IPS-NIHi11 (cell line): ENCODE measurements at regions not wholly inside any gene's neighbourhood (a gene's known extent, or its start where the extent isn't known, plus 50 kb on each side); places are given as distances from the start of the nearest gene placed in this dataset.
"Not testable (repeated sequence)": the region's sequence is repeated elsewhere in the genome, so short reads cannot be mapped to it uniquely, and the experiment has no call there.

Experiments used
- DNase-seq: peaks from one replicate; pipeline ENCODE4 v3.0.0; 2012; ENCODE audit warnings: mixed read lengths, low spot score

- not testable (repeated sequence) for DNase-seq
These were observed 66.2 kb upstream of the PAPPA2 start for GRCh38 chr1:176396604-176397395.

GRCh38 chr1:176391621-176392020, 71.4 kb upstream of the PAPPA2 start:
- DNase-seq: no peak

DNA sequence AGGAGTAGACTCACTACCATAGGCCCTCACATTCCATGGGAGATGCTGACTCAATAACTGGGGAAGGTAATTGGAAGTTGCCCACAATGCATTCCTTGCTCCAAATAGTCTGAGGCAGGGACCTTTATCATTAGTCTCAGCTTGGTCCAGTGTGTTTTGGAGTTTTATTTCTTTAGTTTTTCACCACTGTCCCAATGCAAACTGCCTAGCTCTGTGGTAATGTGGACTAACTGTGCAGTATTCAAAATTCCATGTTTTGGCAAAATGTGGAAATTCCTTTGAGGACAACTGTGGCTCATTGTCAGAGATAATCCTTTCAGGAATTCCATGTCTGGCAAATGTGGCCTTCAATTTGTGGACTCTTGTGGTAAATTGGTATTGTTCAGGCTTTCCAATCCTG, 78.1 kb upstream of the PAPPA2 start:
- DNase-seq: no peak

- DNase-seq: no peak
These were observed 80.8 kb upstream of the PAPPA2 start for GRCh38 chr1:176382163-176382562.

DNA sequence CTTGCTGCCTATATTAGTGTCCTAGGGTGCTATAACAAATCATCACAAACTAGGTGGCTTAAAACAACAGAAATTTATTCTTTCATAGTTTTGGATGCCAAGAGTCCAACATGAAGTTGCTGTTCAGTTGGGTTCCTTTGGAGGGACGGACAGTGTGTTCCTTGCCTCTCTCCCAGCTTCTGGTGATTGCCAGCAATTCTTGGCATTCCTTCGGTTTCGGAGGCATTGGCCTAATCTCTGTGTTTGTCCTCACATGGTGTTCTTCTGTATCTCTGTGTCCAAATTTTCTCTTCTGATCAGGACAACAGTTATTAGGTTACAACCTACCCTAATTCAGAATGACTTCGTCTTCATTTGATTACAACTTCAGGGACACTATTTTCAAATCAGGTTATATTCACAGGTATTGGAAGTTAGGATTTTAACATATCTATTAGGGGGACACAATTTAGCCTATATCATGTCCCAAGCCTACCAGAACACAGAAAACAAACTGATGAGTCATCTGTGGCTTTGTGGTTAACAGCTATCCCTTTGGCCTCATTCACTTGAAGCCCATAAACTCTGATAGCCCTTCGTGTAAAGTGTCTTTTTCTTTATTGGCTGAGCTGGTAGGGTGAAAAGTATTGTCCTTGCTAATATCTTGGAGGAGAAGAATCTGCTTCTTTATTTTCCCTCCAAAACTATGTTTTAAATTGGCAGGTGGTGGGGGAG, 83.2 kb upstream of the PAPPA2 start:
- no peak for DNase-seq

GRCh38 chr1:176374967-176375569, 87.9 kb upstream of the PAPPA2 start:
- peak; percentile 71 for DNase-seq

DNA sequence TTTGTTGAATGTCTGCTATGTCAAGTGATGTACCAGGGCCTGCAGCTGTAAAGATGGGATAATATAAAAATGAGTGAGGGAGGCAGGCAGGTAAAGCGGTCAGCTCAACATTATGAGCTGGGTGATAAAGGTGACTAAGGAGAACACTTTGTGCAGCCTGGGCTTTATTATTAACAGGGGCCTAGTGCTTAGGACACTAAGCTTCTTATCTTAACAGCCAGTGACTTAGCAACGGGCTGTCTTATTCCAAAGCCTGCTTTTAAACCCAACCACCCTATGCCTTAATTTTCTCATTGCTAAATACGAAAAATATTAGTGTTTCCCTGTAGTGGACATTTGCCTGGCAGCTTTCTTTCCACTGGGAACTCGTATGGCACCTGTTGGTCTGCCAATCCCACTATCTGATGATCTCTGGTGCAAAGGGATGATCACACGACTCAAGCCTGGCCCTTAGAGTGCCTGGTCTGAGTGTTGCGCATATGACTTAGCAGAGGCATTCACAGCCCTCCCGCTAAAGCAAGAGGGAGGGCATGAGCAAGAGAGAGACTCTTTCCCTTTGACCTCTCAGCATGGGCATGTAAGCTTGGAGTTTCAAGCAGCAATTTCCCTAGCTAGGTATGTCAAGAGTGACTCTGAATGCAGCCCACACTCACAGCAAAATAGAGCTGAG, 98.6 kb upstream of the PAPPA2 start:
- no peak for DNase-seq

DNA sequence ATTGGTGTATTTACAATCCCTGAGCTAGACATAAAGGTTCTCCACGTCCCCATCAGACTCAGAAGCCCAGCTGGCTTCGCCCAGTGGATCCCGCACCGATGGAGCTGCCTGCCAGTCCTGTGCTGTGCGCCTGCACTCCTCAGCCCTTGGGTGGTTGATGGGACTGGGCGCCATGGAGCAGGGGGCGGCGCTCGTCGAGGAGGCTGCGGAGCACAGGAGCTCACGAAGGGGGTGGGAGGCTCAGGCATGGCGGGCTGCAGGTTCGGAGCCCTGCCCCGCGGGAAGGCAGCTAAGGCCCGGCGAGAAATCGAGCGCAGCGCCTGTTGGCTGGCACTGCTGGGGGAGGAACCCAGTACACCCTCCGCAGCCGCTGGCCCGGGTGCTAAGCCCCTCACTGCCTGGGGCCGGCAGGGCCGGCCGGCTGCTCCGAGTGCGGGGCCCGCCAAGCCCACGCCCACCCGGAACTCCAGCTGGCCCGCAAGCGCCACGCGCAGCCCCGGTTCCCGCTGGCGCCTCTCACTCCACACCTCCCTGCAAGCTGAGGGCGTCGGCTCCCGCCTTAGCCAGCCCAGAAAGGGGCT, 113.8 kb upstream of the PAPPA2 start:
- not testable (repeated sequence) for DNase-seq

DNA sequence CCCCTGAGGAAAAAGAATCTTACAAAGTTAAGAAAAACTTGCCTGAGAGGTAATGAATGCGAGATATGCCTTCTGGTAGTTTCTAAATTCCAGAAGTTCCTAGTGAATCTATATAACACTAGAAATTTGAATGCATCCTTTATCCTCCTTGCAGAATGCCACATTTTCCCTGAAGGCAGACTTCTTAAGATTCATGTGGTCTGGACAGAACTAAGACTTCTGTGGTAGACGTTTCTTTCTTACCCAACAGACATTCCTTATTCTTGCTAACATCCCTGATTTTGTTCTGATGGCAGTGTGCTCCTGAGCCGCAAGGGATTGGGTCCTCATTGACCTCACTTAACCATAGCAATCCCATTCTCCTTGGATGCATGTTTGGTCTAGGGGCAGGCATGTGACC, 121.3 kb upstream of the PAPPA2 start:
- DNase-seq: no peak

DNA sequence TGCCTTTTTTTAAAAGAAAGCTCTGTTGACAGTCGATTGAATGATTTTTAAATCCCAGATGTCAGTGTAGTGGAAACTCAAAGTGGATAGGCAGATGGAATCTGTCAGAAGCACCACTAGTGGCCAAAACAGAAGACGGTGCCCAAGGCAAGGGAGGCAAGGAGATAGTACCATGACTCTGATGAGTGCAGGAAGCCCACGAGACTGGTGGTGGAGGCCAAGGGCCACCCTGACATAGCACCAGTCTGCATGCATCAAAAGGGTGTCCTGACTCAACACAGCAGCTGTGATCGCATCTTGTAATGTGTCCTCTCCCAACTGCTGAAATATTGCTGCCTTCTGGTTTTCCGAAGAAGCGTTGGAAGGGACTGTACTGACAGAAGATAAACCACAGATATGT, 124.1 kb upstream of the PAPPA2 start:
- DNase-seq: no peak

DNA sequence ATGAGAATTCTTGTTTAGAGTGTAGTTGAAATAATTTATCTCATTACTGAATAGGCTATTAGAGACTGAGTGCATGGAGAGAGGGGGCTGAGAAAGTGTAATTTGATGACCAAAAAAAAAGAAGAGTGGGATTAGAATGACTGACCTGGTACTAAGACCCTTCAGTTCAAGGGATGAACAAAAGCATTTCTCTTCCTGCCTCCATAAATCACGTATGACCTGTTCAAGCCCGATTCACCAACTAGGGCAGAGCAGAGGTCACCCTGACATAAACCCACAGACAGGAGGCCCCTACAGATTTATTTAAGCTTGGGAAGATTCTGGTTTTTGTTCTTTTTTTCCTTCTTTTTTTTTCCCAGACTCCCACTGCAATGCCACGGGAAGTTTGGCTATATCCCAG, 123.7 kb upstream of the COP1 start:
- no peak for DNase-seq

GRCh38 chr1:176325664-176326063, 118.6 kb upstream of the COP1 start:
- no peak for DNase-seq

DNA sequence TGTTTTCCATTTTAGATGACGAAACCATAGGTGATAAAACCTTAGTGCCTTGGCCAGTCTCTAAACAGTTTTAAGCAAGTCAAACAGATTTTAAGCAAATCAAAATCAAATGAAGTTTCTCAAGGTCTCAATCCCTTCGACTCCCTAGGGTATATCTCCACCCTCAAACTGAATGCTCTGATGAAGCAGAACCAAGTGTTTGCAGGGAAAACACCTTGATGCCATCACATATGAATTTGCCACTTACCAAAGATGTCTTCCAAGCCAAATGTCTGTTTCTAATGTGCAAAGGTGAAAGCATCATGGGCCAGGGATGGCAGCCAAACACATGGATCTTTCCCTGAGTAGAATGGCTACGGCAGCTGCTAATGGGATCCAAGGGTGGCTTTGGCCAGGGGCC, 116.4 kb upstream of the COP1 start:
- DNase-seq: no peak

GRCh38 chr1:176315519-176316220, 108.6 kb upstream of the COP1 start:
- no peak for DNase-seq

GRCh38 chr1:176296602-176297001, 89.5 kb upstream of the COP1 start:
- DNase-seq: not testable (repeated sequence)

- DNase-seq: no peak
These were observed 78.9 kb upstream of the COP1 start for GRCh38 chr1:176285996-176286395.

DNA sequence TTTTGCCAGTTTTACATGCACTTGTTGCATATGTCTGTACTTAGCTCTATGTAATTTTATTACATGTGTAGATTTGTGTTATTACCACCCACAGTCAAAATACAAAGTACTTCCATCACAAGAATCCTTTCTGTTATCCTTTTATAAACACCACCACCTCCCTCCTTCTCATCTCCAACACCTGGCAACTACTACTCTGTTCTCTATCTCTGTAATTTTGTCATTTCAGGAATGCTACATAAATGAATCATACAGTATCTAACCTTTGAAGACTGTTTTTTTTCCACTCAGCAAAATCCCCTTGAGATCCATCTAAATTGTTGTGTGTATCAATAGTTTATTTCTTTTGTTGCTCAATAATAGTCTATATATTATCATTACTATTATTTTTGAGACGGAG, 64.5 kb upstream of the COP1 start:
- DNase-seq: no peak
